GM12878 (cell line): ENCODE measurements at regions not wholly inside any gene's neighbourhood (a gene's known extent, or its start where the extent isn't known, plus 50 kb on each side); places are given as distances from the start of the nearest gene placed in this dataset. TPM values are rescaled to one million over a fixed set of nuclear protein-coding genes. Genes with fewer than 3 reads are reported as not detected.
"Not testable (repeated sequence)": the region's sequence is repeated elsewhere in the genome, so short reads cannot be mapped to it uniquely, and the experiment has no call there.

Experiments used
- ATAC-seq: fragments of 200-7000 bp; cut with Tn5 transposase; 3 replicates; pipeline ENCODE4 v1.9.1; 2020; ENCODE audit warnings: mild to moderate bottlenecking, moderate library complexity
- BruUV-seq: library from RNA; stranded (reverse); fragments of 400-500 nt; replicated peaks from 2 replicates; lab custom pipeline; 2021; lab: Mats Ljungman, UMichigan
- CTCF ChIA-PET: fragments of 300-600 bp; sonication (Branson Sonifier 250); formaldehyde crosslinking; extraction: SDS; loops from one replicate; lab custom pipeline; 2021; ENCODE audit warnings: inconsistent platforms; lab: Yijun Ruan, JAX
- POLR2A ChIA-PET: fragments of 350-600 bp; formaldehyde crosslinking; extraction: SDS; loops from one replicate; lab custom pipeline; 2021; ENCODE audit warnings: inconsistent platforms; lab: Charles Lee
- RAD21 ChIA-PET: fragments of 300-600 bp; sonication (Branson Sonifier 250); formaldehyde crosslinking; loops from one replicate; lab custom pipeline; 2023; ENCODE audit warnings: antibody characterized with exemption; ENCODE audit not compliant: unreplicated experiment; lab: Charles Lee
- SMC1A ChIA-PET: fragments of 300-600 bp; sonication (Branson Sonifier 250); formaldehyde crosslinking; loops from one replicate; lab custom pipeline; 2023; ENCODE audit not compliant: unreplicated experiment, uncharacterized antibody; lab: Charles Lee
- DNase-seq: peaks from one replicate; pipeline ENCODE4 v3.0.0-alpha.2; 2011; ENCODE audit warnings: low read depth, low spot score
- FAIRE-seq: peaks from 3 replicates; lab custom pipeline; 2011; peaks lifted over from hg19 to GRCh38; lab: Jason Lieb, UNC
- H2AFZ ChIP-seq: 2 replicates; pipeline ENCODE4 v1.6.0; 2011; ENCODE audit warnings: low read depth, low read length, control low read depth; ENCODE audit not compliant: control insufficient read depth
- H3K27ac ChIP-seq: 2 replicates; pipeline ENCODE4 v1.5.1; 2011; ENCODE audit warnings: control low read depth; ENCODE audit not compliant: control insufficient read depth, insufficient read depth
- H3K27me3 ChIP-seq, 2 experiments: replicated peaks in 1 of 2; 2 replicates each; pipeline versions ENCODE4 v1.6.0 to v1.6.1; 2011; ENCODE audit warnings: low read length in 1 of 2; ENCODE audit not compliant: control insufficient read depth in 2 of 2, insufficient read depth in 2 of 2
- H3K36me3 ChIP-seq, 2 experiments: 2 replicates each; pipeline ENCODE4 v1.5.1; 2011; ENCODE audit warnings: low read length in 1 of 2; ENCODE audit not compliant: control insufficient read depth in 2 of 2, insufficient read depth in 2 of 2
- H3K4me1 ChIP-seq: 2 replicates; pipeline ENCODE4 v1.6.1; 2011; ENCODE audit warnings: mild to moderate bottlenecking, low read length, moderate library complexity, mixed read lengths; ENCODE audit not compliant: control insufficient read depth, insufficient read depth
- H3K4me2 ChIP-seq: 2 replicates; pipeline ENCODE4 v1.6.0; 2011; ENCODE audit warnings: control low read depth; ENCODE audit not compliant: control insufficient read depth, insufficient read depth
- H3K4me3 ChIP-seq: fragments of 200-600 bp; sonication (generic); 2 replicates; pipeline ENCODE4 v1.5.1; 2016
- H3K79me2 ChIP-seq: 2 replicates; pipeline ENCODE4 v1.6.0; 2011; ENCODE audit warnings: low read length; ENCODE audit not compliant: control insufficient read depth, insufficient read depth
- H3K9ac ChIP-seq: 2 replicates; pipeline ENCODE4 v1.8.0; 2011; ENCODE audit warnings: low read length, control low read depth, mixed read lengths; ENCODE audit not compliant: control insufficient read depth, insufficient read depth
- H3K9me3 ChIP-seq: replicated peaks from 3 replicates; pipeline ENCODE4 v1.5.1; 2011; ENCODE audit warnings: mild to moderate bottlenecking, low read length; ENCODE audit not compliant: control insufficient read depth, insufficient read depth
- H4K20me1 ChIP-seq: 2 replicates; pipeline ENCODE4 v1.6.0; 2011; ENCODE audit not compliant: control insufficient read depth, insufficient read depth
- BRCA1 ChIP-seq: IDR thresholded peaks from 2 replicates; pipeline ENCODE4 v1.6.1; 2011; ENCODE audit warnings: low read depth, low read length, improper control_type of control experiment
- NFYA ChIP-seq: IDR thresholded peaks from 2 replicates; pipeline ENCODE4 v1.6.1; 2011; ENCODE audit warnings: low read depth, mild to moderate bottlenecking, low read length, improper control_type of control experiment, borderline replicate concordance
- PBX3 ChIP-seq: IDR thresholded peaks from 2 replicates; pipeline ENCODE4 v1.6.1; 2011; ENCODE audit warnings: mild to moderate bottlenecking, low read depth, low read length, moderate library complexity; ENCODE audit not compliant: insufficient replicate concordance
- SMARCA5 ChIP-seq: fragments of 450-650 bp; IDR thresholded peaks from 2 replicates; pipeline ENCODE4 v1.6.1; 2017; ENCODE audit warnings: mild to moderate bottlenecking
- SMC3 ChIP-seq: IDR thresholded peaks from 2 replicates; pipeline ENCODE4 v1.6.1; 2011; ENCODE audit warnings: low read length, improper control_type of control experiment, borderline replicate concordance
- SPI1 ChIP-seq: IDR thresholded peaks from 2 replicates; pipeline ENCODE4 v1.6.1; 2011; ENCODE audit warnings: low read depth, mild to moderate bottlenecking, low read length, moderate library complexity, borderline replicate concordance; ENCODE audit not compliant: insufficient read depth
- SREBF2 ChIP-seq: IDR thresholded peaks from 2 replicates; pipeline ENCODE4 v1.6.1; 2012; ENCODE audit warnings: mild to moderate bottlenecking, low read length
- YY1 ChIP-seq: IDR thresholded peaks from 2 replicates; pipeline ENCODE4 v1.6.1; 2011; ENCODE audit warnings: low read depth, mild to moderate bottlenecking, low read length
- ZNF217 ChIP-seq: fragments of 450-650 bp; IDR thresholded peaks from 2 replicates; pipeline ENCODE4 v1.6.1; 2017; ENCODE audit warnings: antibody characterized with exemption, mild to moderate bottlenecking
- WGBS: methylation state at CpG from one replicate; pipeline ENCODE4 v1.1.6; 2016; ENCODE audit warnings: low lambda C conversion rate; ENCODE audit not compliant: insufficient replicate concordance, insufficient coverage; ENCODE audit errors: missing lambda C conversion rate; 5-methylcytosine and 5-hydroxymethylcytosine counted together
- in situ Hi-C: fragments of 300-500 bp; cut with MboI; formaldehyde crosslinking; loops from 9 replicates; pipeline ENCODE4 v1.14.3; 2018; ENCODE audit warnings: mixed read lengths
- intact Hi-C: fragments of 100-400 bp; cut with micrococcal nuclease; formaldehyde crosslinking; loops from one replicate; pipeline ENCODE4 v1.14.2; 2022; ENCODE audit not compliant: unreplicated experiment
- small RNA-seq: library from RNA; depleted of rRNA; stranded (forward); fragments of <200 nt; gene quantifications from one replicate; pipeline ENCODE3, GENCODE V24; 2014

GRCh38 chr10:33008499-33009243 is 50.6 kb upstream of the ITGB1 start (continued):
- TF ChIP-seq PBX3 (no peak), SREBF2 (no peak), SMC3 (peak; percentile 97), ZNF217 (no peak), NFYA (no peak), SMARCA5 (peak; percentile 35; the same call in 1 of the 2 replicates), YY1 (peak; percentile 72), BRCA1 (no peak), SPI1 (no peak)

GRCh38 chr10:33007731-33008381 is 49.8 kb upstream of the ITGB1 start:
- H3K27ac ChIP-seq, H3K4me3 ChIP-seq, SMC1A ChIA-PET, ATAC-seq, H3K4me2 ChIP-seq, H2AFZ ChIP-seq, H3K4me1 ChIP-seq, POLR2A ChIA-PET, H3K9me3 ChIP-seq, H3K27me3 ChIP-seq, DNase-seq, BruUV-seq, H3K36me3 ChIP-seq, FAIRE-seq, H4K20me1 ChIP-seq, H3K79me2 ChIP-seq, H3K9ac ChIP-seq: not testable (repeated sequence)
- 74% methylated on average over 9 of the region's 9 CpGs for WGBS
- in situ Hi-C loops = loop anchor here (5.0 kb wide), 1 partner anchor 216 kb away; no protein-coding TSS in a partner anchor
- CTCF ChIA-PET = interaction anchor here (1.8 to 3.3 kb wide), 4 partner anchors 13 to 752 kb away, joined by 4 to 25 read pairs (median 10); no protein-coding TSS in a partner anchor
- RAD21 ChIA-PET = interaction anchor here (1.4 kb wide), 1 partner anchor 219 kb away, joined by 3 read pairs; no protein-coding TSS in a partner anchor
- intact Hi-C loops = loop anchor here (1.0 to 5.0 kb wide), 3 partner anchors 213 to 636 kb away; no protein-coding TSS in a partner anchor

Small RNA genes in the stretch of these regions (small RNA-seq; reads per million reads assigned to genes)
- gene AL365203.1 = not detected
- gene MTND4LP11 = not detected
- not detected for gene RN7SL847P
